ENCODE measurements at regions not wholly inside any gene's neighbourhood (a gene's known extent, or its start where the extent isn't known, plus 50 kb on each side); places are given as distances from the start of the nearest gene placed in this dataset.

GRCh38 chr15:93495799-93496637 lies 407.0 kb upstream of the RGMA start:
- H3K4me3 ChIP-seq (ENCODE audit: low read depth, low read length) = no peak overlapping the region
- no peak for DNase-seq (ENCODE audit: low read depth)

GRCh38 chr15:93493172-93493571 lies 404.2 kb upstream of the RGMA start:
- no peak for TF ChIP-seq CTCF (conservative IDR thresholded peaks at IDR 0.05; ENCODE audit: low read depth, low read length)
- no peak for DNase-seq (ENCODE audit: low read depth)
- H3K4me3 ChIP-seq (ENCODE audit: low read depth, low read length) = no peak overlapping the region

More at GRCh38 chr15:93495799-93496637, 407.0 kb upstream of the RGMA start:
- TF ChIP-seq CTCF (conservative IDR thresholded peaks at IDR 0.05; ENCODE audit: low read depth, low read length) = no peak

- TF ChIP-seq CTCF (conservative IDR thresholded peaks at IDR 0.05; ENCODE audit: low read depth, low read length) = no peak
- DNase-seq (ENCODE audit: low read depth) = no peak
- H3K4me3 ChIP-seq (ENCODE audit: low read depth, low read length) = no peak overlapping the region
These were observed 402.3 kb upstream of the RGMA start for GRCh38 chr15:93491291-93491690.

- TF ChIP-seq CTCF (conservative IDR thresholded peaks at IDR 0.05; ENCODE audit: low read depth, low read length) = no peak
- no peak overlapping the region for H3K4me3 ChIP-seq (ENCODE audit: low read depth, low read length)
- no peak for DNase-seq (ENCODE audit: low read depth)
These were observed 399.3 kb upstream of the RGMA start for GRCh38 chr15:93488296-93488713.

- TF ChIP-seq CTCF (conservative IDR thresholded peaks at IDR 0.05; ENCODE audit: low read depth, low read length) = no peak
- DNase-seq (ENCODE audit: low read depth) = no peak
- H3K4me3 ChIP-seq (ENCODE audit: low read depth, low read length) = no peak overlapping the region
These were observed 397.6 kb upstream of the RGMA start for GRCh38 chr15:93486407-93487117.

GRCh38 chr15:93485438-93486327 lies 396.7 kb upstream of the RGMA start:
- H3K4me3 ChIP-seq (ENCODE audit: low read depth, low read length) = no peak overlapping the region
- DNase-seq (ENCODE audit: low read depth) = no peak
- TF ChIP-seq CTCF (conservative IDR thresholded peaks at IDR 0.05; ENCODE audit: low read depth, low read length) = no peak

Data from epithelial cell of proximal tubule (primary cell).